ENCODE measurements at regions not wholly inside any gene's neighbourhood (a gene's known extent, or its start where the extent isn't known, plus 50 kb on each side); places are given as distances from the start of the nearest gene placed in this dataset.

DNA sequence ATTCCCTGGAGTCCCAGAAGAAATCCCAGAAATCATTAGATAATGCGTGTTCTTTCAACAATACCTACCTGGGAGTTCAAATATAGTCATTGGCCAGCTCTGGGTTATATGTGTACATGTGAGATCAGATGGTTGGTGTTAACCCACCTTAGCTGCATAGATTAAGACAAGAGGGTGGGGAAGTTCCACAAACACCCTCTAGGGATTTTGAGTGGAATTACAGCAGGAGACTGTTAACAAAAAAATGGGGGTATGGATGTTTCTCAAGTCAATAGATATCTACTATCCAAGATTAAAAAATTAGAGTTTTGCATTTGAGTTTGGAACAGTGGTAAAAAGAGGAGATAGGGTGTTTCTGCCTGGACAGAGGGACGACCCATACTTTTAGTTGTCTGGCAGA, 282.5 kb upstream of the CNTN3 start:
- TF ChIP-seq EZH2 (IDR thresholded peaks at IDR 0.05; ENCODE audit: borderline replicate concordance, low read depth, low read length, severe bottlenecking) = no peak
- TF ChIP-seq, protein P1, sequence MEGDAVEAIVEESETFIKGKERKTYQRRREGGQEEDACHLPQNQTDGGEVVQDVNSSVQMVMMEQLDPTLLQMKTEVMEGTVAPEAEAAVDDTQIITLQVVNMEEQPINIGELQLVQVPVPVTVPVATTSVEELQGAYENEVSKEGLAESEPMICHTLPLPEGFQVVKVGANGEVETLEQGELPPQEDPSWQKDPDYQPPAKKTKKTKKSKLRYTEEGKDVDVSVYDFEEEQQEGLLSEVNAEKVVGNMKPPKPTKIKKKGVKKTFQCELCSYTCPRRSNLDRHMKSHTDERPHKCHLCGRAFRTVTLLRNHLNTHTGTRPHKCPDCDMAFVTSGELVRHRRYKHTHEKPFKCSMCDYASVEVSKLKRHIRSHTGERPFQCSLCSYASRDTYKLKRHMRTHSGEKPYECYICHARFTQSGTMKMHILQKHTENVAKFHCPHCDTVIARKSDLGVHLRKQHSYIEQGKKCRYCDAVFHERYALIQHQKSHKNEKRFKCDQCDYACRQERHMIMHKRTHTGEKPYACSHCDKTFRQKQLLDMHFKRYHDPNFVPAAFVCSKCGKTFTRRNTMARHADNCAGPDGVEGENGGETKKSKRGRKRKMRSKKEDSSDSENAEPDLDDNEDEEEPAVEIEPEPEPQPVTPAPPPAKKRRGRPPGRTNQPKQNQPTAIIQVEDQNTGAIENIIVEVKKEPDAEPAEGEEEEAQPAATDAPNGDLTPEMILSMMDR (IDR thresholded peaks at IDR 0.05; ENCODE audit: borderline replicate concordance, extremely low read depth, low read length, poor library complexity, severe bottlenecking) = peak; percentile 22
